HG03045 (cell line): ENCODE measurements at regions not wholly inside any gene's neighbourhood (a gene's known extent, or its start where the extent isn't known, plus 50 kb on each side); places are given as distances from the start of the nearest gene placed in this dataset.

ENCODE experiments used
- ATAC-seq: cut with Tn5 transposase; IDR thresholded peaks from one replicate; pipeline ENCODE4 v1.9.1; 2021; ENCODE audit warnings: mild to moderate bottlenecking, moderate library complexity; ENCODE audit not compliant: unreplicated experiment

- no peak for ATAC-seq
Measured at GRCh38 chr11:116536416-116536815, 236.4 kb downstream of the BUD13 start.

DNA sequence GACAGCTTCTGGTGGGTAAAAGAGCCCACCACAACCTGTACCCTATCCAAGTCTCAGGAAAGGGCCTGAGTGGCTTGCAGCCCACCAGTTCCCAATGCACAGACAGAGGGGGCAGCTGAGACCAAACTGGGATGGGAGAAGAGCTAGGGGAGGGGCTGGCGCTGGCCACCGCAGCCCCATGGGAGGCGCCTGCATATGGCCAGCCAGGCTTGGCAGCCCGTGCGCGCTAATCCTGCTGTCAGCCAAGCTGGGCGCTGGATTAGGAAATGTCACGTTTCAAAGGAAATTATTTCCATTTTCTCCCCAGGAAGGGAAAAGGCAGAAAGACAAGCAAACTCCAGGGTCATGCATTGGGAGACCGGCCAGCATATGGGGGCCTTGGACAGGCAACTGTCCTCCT, 236.8 kb downstream of the BUD13 start:
- ATAC-seq, result no peak

DNA sequence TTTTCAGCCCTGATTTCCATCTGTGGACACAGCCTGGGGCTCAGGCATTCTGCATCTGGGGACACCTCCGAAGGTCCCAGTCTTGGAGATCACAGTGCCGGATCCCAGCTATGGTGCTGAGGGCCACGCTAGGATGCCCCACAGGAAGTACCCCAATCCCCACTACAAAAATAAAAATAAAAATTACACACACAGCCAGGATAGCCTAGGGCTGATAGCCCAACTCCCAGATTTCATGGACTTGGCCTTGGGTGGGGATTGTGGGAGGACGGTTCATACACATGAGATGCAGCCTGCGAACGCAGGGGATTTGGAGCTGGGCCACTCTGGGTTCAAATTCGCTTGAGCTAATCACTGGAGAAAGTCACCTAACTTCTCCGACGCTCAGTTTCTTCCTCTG, 237.7 kb downstream of the BUD13 start:
- no peak for ATAC-seq

DNA sequence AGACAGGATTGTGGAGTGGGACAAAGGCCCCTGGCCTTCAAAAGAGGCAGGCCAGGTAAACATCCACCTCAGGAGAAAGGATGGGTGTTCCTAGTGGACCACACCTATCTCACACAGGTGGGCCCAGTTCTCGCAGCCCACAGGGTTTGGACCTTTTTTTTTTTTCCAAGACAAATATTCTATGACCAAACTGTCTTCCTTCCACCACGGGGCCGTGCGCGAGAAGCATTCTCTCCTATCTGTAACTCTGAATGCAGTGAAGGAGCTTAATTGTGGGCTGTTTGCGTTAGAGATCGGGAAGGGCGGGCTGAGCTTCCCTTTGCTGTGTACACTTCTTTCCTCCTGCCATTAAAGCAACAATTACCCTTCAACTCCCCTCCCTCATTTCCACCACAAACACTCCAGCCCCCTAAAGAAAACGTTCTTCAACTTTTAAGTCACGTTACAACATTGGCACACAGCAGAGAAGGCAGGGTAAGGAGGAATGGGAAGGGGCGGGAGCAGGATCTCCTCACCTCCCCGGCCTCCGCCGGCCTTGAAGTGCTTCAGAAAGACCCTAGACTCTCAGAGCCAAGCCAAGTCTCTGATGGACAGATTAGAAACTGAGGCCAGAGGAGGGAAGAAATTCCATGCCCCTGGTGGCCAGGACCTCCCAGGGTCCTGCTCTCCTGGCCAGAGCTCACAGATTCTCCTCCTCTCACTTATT, 238.4 kb downstream of the BUD13 start:
- ATAC-seq, result no peak

DNA sequence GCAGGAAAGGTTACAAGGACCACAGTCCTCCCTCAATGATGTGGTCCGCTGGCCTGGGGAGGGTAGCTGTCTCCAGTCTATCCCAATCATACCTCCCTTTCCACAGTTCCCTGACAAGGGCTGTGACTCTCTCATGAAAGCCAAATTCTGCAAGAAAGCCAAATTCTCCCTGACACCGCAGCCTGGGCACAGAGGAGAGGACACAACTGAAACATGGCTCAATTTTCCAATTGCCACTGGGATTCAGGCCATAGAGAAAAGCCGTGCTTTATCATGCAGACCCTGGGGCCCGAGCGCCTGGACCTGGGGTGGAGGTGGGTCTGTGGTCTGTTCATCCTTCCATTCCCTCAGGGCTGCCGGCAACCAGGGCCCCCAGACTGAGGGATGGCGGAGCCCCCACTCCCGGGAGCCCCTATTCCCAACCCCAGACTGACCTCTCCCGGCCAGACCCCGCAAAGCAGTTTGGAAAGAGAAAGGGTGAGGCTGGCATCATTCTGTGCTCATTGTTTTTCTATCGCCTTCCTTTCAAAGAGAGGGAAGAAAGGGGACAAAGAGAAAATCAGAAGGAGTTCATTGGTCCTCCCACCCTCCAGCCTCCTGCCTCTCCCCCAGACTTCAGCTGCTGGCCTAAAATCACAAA, 239.5 kb downstream of the BUD13 start:
- no peak for ATAC-seq

DNA sequence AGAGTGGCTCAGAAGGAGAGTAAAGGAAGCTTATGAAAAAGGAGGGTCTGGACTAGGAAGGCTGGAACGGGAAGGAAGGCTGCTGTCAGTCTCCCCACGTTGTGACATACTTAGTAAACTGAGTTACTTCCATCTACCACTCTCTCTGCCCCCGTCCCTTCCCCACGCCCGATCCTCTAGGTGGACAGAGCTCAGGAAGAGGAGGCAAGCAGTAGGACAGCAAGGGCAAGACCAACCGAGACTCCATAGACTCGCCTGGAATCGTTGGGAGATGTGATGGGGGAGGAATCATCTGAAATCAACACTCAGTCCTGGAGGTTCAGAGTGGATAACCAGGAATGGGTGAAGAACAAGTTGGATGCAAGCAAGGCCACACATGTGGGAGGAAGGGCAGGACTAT, 240.7 kb downstream of the BUD13 start:
- no peak for ATAC-seq

DNA sequence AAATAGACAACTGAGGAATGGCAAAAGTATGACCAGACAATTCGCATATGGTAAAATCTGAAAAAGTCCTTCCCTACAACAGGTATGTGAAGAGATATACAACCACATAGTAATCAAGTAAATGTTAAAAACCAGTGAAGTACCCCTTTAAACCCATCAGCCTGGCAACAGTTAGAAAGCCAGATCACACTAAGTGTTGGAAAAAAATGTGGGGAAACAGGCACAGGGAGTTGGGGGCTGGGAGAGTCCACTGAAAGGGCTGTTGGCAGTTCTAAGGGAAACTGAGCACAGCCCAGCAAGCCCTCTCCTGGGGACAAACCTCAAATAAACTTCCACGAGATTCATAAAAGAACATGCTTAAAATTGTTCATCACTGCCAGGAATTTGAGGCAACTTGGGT, 242.1 kb downstream of the BUD13 start:
- ATAC-seq, result no peak

DNA sequence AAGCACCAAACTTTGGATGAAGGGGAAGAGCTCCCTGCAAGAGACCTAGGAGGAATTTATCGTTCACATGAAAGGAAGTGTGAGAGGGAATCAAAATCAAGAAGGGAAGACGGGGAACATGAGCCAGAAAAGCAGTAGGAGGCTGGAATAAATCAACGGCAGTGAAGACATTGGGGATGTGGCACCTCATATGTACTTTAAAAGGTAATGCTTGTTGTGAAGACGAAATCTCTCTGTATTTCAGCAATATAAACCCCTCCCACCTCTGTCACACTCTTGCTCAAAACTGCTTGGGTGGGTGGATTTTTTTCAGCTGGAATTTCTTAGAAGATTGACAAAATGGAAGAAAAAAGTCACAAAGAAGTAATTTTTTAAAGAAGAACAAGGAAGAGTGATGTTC, 243.5 kb downstream of the BUD13 start:
- no peak for ATAC-seq

DNA sequence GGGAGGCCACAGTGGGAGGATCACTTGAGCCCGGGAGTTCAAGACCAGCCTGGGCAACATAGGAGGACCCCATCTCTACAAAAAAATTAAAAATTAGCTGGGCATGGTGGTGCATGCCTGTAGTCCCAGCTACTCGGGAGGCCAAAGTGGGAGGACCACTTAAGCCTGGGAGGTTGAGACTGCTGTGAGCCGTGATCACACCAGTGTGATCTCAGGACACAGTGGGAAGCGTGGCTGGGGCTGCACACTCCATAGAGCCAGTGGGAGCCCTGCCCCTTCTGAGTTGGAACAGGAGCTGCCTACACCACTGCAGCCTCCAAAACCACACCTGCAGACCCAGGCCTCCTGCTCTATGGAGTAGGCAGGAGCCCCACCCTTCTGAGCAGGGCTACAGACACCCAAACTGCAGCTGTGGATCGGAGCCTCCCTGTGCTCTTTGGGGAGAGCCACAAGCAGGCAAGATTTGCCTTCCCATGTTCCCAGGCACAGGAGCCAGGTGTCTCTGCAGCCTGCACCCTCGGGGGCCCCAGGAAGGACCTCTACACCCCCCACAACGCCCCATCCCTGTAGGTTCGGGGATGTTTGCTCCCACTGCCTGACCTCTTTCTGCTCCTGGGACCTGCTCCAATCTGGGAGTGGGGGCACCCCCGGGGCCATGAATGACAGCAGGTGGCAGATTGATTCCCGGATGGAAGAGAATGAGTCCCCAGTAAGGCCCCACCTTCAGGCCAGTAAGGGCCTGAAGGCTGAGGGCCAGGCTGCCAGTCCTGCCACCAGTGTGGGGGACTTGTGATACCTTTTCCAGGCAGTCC, 245.4 kb downstream of the BUD13 start:
- no peak for ATAC-seq

- no peak for ATAC-seq
Measured at GRCh38 chr11:116525961-116526495, 246.8 kb downstream of the BUD13 start.

DNA sequence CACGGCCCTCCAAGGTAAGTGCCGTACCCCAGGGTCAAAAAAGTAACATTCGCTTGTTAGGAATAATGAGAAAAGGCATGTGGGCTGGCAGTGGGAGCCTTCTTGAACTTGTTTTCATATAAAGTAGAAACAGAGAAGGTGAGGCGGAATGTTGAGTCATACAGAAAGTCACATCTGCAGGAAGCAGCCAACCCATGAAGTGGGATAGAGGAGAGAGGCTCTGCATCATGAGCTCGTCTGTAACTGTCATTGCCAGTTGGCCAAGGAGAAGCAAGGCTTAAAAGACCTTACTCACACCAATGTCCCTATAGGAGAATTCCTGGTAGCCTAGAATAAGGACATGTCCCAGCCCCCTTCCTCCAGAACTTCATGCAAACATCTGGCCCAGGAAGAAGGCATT, 253.3 kb downstream of the BUD13 start:
- no peak for ATAC-seq

- ATAC-seq, result no peak
Measured at GRCh38 chr11:116518141-116518540, 254.6 kb downstream of the BUD13 start.

DNA sequence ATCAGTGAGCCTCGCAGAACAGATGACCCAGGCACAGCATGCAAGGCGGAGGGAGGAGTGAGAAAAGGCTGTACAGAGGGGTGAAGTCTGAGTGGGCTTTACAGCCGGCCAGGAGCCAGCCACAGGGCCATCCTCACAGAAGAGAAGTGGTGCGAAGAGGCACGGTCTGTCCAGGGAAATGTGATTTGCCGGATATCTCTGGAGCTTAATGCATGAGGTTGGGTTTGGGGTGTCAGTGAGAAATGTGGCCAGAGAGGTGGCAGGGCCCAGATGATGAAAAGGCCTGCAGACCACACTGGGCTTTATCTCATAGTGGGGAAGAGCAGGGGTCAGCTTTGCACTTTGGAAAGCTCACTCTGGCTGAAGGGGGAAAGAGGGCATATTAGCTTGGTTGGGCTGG, 255.2 kb downstream of the BUD13 start:
- no peak for ATAC-seq

DNA sequence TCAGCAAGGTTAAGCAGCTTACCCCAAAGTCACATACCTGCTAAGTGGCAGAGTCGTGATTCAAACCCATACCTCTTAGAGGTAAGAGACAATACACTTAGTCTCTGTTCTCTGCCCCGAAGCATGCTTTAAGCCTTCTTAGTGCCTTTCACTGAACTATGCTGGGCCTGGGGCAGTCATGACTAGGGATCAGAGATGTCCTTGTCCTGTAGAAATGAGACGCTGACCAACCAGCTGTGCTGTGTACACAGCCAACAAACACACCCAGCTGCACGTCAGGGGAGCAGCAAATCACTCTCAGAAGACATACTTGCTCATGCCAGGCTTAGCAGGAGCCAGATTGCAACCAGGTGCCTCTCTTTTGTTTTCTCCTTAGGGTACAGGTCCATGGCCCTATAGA, 255.7 kb downstream of the BUD13 start:
- no peak for ATAC-seq

- no peak for ATAC-seq
Measured at GRCh38 chr11:116515664-116516184, 257.1 kb downstream of the BUD13 start.

DNA sequence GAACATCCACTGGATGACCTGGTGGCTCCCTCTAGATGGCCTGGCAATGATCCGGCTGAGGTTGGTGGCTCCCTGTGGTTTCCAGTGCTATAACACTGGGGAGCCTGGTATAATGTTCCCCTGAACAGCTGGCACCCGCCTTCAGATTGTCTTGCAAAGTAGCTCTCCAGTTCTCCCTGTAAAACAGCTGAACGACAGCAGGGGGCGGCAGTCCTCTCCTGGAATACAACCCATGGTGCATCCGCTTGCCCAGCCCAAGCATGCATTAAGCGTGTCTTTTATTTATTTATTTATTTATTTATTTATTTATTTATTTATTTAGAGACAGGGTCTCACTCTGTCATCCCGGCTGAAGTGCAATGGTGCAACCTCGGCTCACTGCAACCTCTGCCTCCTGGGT, 258.9 kb downstream of the BUD13 start:
- no peak for ATAC-seq

DNA sequence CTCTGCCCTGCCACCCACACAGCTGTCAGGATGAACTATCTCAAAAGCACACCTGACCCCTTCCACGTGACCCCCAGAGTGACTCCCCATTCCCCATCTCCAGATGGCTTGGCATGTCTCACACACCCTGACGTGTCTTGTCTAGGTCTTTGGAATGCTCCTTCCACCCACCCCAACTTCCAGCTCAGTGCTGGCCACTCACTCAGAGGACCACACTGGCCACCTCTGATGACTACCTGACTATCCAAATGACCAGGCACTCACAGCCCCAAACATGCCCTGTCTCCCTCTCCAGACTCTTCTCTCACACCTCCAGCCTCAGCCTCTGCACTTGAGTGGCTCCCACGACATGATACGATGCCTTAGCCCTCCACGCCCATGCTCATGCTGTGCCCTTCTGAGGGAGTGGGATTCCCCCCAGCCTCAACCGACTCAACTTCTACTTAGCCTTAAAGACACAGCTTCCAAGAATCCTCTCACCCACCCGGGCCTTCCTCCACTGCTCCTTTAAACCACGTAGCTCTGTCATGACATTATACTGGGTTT, 259.4 kb downstream of the BUD13 start:
- no peak for ATAC-seq

- ATAC-seq, result no peak
Measured at GRCh38 chr11:116512841-116513240, 259.9 kb downstream of the BUD13 start.

- no peak for ATAC-seq
Measured at GRCh38 chr11:116511684-116512083, 261.1 kb downstream of the BUD13 start.

DNA sequence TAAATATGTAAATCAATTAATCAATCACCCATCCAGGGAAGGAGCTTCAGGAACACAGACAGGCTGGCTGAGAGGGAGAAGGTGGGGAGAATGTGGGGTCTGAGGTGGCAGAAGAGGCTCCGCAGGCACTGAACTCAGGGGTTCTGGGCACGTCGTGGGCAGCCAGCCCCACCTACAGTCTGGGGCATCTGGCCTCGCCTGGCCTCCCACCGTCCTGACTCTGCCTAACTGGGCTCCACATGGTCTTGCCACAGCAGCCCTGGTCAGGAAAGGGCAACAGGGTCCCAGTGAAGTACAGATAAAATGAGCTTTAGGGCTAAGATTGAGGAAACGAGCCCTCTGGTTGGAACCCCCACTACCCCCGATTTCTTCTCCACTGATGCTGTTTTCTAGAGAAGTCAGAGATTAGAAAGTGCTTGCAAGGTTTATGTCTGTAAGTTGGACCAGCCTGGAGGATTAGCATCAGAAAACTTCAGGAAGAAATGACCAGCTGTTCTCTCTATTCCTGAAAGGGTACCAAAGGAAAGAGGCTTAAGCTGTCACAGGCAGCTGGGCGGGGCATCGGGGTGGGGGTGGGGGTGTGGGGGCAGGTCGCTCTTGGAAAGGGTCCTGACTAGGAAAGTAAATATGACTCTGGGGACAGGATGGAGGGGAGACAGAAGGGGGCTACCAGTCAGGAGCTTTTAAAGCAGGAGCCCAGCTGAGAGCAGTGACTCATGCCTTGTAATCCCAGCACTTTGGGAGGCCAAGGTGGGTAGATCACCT, 261.7 kb downstream of the BUD13 start:
- ATAC-seq, result no peak

DNA sequence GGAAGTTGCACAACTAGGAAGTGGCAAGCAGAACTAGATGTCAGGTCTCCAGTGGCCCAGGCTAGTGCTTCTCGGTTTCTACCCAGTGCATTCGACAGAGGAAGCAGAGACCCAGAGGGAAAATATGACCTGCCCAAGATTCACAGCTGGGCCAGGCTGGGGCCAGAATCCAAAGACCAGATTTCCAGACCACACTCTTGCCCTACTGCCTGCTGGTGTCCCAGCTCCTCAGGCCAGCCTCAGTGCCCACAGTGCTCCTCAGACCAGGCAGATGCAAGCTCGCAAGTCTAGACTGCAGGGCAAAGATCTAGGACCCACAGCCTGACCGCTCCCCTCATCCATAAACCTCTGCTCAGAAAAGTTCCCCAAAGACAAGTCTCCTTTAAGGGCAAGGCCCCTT, 262.6 kb downstream of the BUD13 start:
- no peak for ATAC-seq
